Body of pancreas (tissue), 4 donors: ENCODE measurements at regions not wholly inside any gene's neighbourhood (a gene's known extent, or its start where the extent isn't known, plus 50 kb on each side); places are given as distances from the start of the nearest gene placed in this dataset.
A peak's percentile ranks its signal among the peaks of the same experiment; 100 is the strongest.

ENCODE experiments used
- ATAC-seq: fragments of 150-250 bp; one replicate; pipeline ENCODE4 v1.9.1; 2016
- DNase-seq, 4 donors: peaks; one replicate each; pipeline ENCODE4 v3.0.0-alpha.2; 2019
- H3K27ac ChIP-seq, 4 donors: fragments of 200-600 bp; sonication (generic); 1 replicate in 3 of 4; 2 replicates in 1 of 4; pipeline versions ENCODE4 v1.5.1 to v1.6.1; 2016 to 2019; ENCODE audit warnings: mild to moderate bottlenecking in 1 of 4, mixed read lengths in 1 of 4, moderate library complexity in 1 of 4
- H3K27me3 ChIP-seq, 2 donors: fragments of 200-600 bp; sonication (generic); one replicate each; pipeline ENCODE4 v1.6.0; 2016; ENCODE audit warnings: mild to moderate bottlenecking in 1 of 2
- H3K36me3 ChIP-seq, 2 donors: fragments of 200-600 bp; sonication (generic); replicated peaks in 1 of 2; 2 replicates each; pipeline ENCODE4 v1.5.1; 2016; ENCODE audit warnings: low read depth in 2 of 2; ENCODE audit not compliant: insufficient read depth in 1 of 2
- H3K4me1 ChIP-seq: fragments of 200-600 bp; sonication (generic); one replicate; pipeline ENCODE4 v1.6.0; 2016
- H3K4me3 ChIP-seq, 2 donors: fragments of 200-600 bp; sonication (generic); 1 replicate in 1 of 2; 2 replicates in 1 of 2; pipeline ENCODE4 v1.5.1; 2016 to 2019
- H3K9me3 ChIP-seq, 3 donors: fragments of 200-600 bp; sonication (generic); 1 replicate in 2 of 3; 2 replicates in 1 of 3; pipeline ENCODE4 v1.5.1; 2016
- CTCF ChIP-seq, 7 experiments: fragments of 450-650 bp in 4 of 7; fragments of 200-600 bp in 3 of 7; sonication (generic) in 3 of 7; IDR thresholded peaks; one replicate each; pipeline ENCODE4 v1.5.1; 2016 to 2019; ENCODE audit warnings: antibody characterized with exemption in 7 of 7
- POLR2A ChIP-seq, 3 donors: fragments of 450-650 bp; IDR thresholded peaks; one replicate each; pipeline ENCODE4 v1.6.1; 2016; ENCODE audit warnings: antibody characterized with exemption in 3 of 3, mild to moderate bottlenecking in 2 of 3
- WGBS, 2 donors: methylation state at CpG; one replicate each; pipeline ENCODE4 v1.1.5; 2017; 5-methylcytosine and 5-hydroxymethylcytosine counted together
- intact Hi-C: fragments of 100-400 bp; cut with DNase I; formaldehyde crosslinking; loops from one replicate; pipeline ENCODE4 v1.15.1; 2023

GRCh38 chr10:3467052-3467951 is 294.7 kb upstream of the PITRM1 start:
- Histone ChIP-seq H3K4me1 (peaks cover 21% of the 10 kb centered on the region), H3K27me3 (no peaks in the 10 kb centered on the region), H3K36me3 (no peaks in the 10 kb centered on the region), H3K27ac (peak overlapping the region in 3 of 4 donors; percentile 61 to 77 (median 66)), H3K9me3 (no peaks in the 10 kb centered on the region), H3K4me3 (no peak overlapping the region)
- WGBS, 2 donors = 59 to 60% methylated on average over 23 of the region's 23 CpGs
- peak in 1 of 7 experiments; percentile 16 for TF ChIP-seq CTCF (IDR thresholded peaks at IDR 0.05)
- no peak for TF ChIP-seq POLR2A (IDR thresholded peaks at IDR 0.05)
- DNase-seq = peak; percentile 28 to 56 (median 32)
- intact Hi-C loops = no loop called here
- ATAC-seq = peak; percentile 38

GRCh38 chr10:3465406-3465891 is 292.9 kb upstream of the PITRM1 start:
- Histone ChIP-seq H3K27ac (peak overlapping the region; percentile 16 to 62 (median 51)), H3K27me3 (no peaks in the 10 kb centered on the region), H3K36me3 (no peaks in the 10 kb centered on the region), H3K4me1 (peaks cover 11% of the 10 kb centered on the region), H3K4me3 (no peak overlapping the region), H3K9me3 (no peaks in the 10 kb centered on the region)
- WGBS, 2 donors = 48 to 63% methylated on average over 11 of the region's 11 CpGs
- ATAC-seq (peak; percentile 38), DNase-seq (no peak)
- TF ChIP-seq CTCF (IDR thresholded peaks at IDR 0.05) (no peak), POLR2A (IDR thresholded peaks at IDR 0.05) (no peak)
- intact Hi-C loops = no loop called here

DNA sequence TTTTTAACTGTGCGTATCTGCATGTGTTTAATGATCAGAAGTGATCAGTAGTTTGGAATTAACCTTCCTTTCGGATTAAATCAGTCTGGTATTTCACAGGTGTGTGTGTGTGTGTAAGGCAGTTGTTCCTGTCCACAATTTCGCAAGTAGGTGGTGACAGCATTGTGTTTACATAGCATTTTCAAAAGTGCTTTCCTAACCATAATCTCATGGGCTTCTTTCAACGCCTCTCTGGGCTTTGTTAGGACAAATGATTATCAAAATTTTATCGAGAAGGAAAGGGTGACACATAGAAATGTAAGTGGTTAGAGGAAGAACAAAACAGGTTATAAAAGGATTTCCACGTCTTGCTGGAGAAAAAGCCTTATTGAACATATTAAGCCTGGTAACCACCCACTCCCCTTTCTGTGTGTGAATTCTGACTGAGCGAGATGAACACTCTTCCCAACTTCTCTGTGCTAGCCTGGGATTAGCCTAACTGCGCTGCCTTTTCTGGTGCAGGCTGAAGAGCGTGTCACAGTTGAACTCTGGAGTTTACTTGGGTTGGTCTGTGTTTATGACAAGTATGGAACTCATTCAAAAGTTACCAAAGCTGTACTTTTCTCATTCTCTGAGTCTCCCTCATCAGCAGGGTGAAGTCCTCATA is 292.3 kb upstream of the PITRM1 start:
- Histone ChIP-seq H3K4me3 (no peak overlapping the region), H3K36me3 (no peaks in the 10 kb centered on the region), H3K9me3 (no peaks in the 10 kb centered on the region), H3K27ac (peak overlapping the region; percentile 16 to 62 (median 51)), H3K27me3 (no peaks in the 10 kb centered on the region), H3K4me1 (peaks cover 11% of the 10 kb centered on the region)
- DNase-seq (no peak), ATAC-seq (peak; percentile 5)
- no peak for TF ChIP-seq POLR2A (IDR thresholded peaks at IDR 0.05)
- no peak for TF ChIP-seq CTCF (IDR thresholded peaks at IDR 0.05)
- intact Hi-C loops = no loop called here
- 43 to 52% methylated on average over 9 of the region's 9 CpGs for WGBS, 2 donors

DNA sequence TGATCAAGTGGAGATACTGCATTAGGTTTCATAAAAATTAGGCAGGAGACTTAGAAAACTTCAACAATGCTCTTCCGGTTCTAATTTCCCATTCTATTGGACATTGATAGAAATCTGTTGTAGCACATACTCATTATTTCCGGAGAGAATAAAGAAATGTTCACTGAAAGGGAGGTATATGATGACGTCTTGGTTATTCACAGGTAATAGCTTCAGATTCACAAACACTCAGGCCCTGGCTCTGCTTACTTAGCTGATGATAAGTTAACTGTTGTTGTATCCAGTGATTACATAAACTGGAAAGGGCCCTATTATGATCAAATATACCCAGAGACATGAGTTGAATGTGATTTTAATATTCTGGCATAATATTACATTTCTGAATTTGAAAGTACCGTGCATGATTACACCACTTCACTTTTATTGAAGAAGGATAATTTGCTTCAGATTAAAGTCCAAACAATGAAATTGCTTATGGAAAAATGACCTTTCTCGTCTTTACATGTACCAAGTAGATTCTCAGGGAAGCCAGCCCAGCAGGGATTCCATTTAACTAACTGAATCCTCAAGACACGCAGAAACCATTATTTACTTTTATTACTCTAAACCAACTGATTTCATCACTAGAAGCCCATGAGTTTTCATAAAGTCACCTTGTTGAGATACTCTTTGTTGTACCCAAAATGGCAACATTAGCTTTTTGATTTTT is 288.0 kb upstream of the PITRM1 start:
- Histone ChIP-seq H3K9me3 (no peaks in the 10 kb centered on the region), H3K27ac (no peak overlapping the region), H3K36me3 (no peaks in the 10 kb centered on the region), H3K4me1 (peaks cover 3% of the 10 kb centered on the region), H3K27me3 (no peaks in the 10 kb centered on the region), H3K4me3 (no peak overlapping the region)
- intact Hi-C loops = no loop called here
- WGBS, 2 donors = 67 to 75% methylated on average over 6 of the region's 6 CpGs
- DNase-seq = no peak
- TF ChIP-seq CTCF (IDR thresholded peaks at IDR 0.05) (no peak), POLR2A (IDR thresholded peaks at IDR 0.05) (no peak)
- ATAC-seq = no peak
